Fibroblast of peridontal ligament (primary cell): ENCODE measurements at regions not wholly inside any gene's neighbourhood (a gene's known extent, or its start where the extent isn't known, plus 50 kb on each side); places are given as distances from the start of the nearest gene placed in this dataset.
"Not testable (repeated sequence)": the region's sequence is repeated elsewhere in the genome, so short reads cannot be mapped to it uniquely, and the experiment has no call there.

Experiments
- DNase-seq: peaks from one replicate; pipeline ENCODE4 v3.0.0-alpha.2; 2010; ENCODE audit errors: extremely low read depth

DNA sequence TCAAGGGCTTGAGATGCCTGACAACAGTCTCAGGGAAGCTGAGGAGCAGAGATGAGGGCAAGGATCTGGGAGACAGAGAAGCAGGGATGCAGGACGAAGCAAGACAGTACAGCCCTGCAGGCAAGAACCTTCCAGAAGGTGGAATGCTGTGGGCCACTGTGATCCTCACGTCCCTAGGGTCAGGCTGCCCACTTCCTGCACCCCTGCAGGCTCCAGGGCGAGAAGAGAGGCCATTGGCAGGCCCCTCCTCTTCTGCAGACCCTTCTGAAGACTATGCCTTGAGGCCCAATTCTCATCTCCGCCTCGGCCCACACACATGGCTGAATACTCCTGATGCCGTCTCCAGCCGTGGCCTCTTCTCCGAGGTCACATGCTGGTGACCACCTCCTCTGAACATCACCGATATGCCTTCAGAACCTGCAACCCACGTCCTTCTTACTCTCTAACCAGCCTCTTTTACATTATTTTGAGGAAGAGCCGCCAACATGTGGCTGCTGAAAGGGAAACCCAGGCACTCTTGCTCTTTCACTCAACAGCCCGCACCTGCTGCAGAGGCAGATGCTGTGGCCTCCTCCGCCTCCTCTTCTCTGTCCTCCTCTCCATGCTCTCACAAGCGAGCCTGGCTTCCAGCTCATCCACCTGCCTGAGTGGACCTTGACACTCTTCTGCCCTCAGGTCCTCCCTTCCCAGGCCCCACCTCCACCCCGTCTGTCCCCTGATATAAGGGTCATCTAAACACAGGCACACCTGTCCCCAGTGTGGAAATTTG, 181.5 kb downstream of the IRX2 start:
- no peak for DNase-seq

DNA sequence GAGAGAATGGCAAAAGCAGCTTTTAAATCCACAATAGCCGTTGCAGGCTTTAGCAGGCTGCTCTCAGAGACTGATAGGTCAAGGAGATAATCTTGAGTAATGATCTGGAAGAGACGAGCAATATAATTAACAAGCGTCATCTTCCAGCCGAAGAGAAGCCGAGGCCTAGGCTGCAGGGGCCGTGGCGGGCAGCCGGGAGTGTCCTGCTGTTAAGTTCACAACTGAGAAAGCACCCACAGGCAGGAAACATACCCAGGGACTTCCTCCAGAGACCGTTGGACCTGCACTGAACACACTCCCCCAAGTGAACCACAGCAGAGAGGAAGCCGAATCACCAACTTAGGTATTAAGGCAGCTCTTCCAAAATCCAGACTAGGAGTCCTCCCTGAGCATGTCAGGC, 182.3 kb downstream of the IRX2 start:
- DNase-seq = no peak

DNA sequence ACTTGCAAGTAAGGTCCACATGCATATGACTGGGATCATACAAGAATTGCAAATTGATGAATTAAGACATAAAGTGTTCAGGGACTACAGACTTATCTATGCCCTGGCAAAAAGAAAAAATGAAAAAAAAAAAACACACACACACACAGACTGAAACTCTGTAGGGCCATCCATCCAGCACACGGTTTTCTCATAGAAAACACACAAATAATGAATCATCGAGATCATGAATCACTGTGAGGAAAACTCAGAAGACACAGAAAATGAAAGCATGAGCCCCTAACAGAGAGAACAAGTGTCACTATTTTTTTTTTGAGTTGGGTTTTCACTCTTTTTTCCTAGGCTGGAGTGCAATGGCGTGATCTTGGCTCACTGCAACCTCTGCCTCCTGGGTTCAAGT, 185.2 kb downstream of the IRX2 start:
- no peak for DNase-seq

DNA sequence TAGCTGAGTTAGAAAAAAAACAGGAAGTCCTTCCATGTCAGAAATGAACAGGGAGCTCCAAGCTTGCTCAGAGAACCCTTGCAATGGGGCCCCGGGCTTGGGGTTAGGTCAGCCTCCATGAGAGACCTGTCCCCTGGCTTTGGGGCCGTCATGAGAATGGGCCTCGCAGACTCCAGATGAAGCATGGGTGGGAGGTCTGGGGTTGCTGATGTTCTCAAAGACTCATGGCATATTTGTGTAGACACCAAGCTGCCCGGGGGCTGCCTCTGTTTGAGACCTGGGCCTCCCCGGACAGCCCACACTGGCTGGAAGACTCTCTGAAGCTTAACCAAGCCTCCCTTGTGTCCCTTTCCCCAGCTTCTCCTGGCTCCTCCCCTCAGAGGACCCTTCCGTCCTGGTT, 186.3 kb downstream of the IRX2 start:
- no peak for DNase-seq

DNA sequence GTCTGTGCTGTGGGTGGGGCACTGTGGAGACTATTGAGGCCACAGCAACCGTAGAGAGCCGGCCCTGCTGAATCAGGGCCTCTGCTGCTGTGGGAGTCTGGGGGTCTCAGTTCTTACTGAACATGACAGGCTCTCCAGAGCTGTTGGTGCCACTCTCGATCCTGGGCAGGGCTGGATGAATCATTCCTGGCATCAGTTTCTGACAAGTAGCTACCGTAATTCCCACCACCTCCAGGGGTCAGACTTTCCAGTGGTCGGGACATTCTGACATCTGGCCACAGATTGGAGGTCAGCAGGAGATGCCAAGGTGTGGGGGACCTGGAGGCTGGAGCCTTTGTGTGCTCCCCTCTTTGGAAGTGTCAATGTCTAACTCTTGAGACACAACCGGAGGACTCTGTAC, 188.4 kb downstream of the IRX2 start:
- DNase-seq = no peak

DNA sequence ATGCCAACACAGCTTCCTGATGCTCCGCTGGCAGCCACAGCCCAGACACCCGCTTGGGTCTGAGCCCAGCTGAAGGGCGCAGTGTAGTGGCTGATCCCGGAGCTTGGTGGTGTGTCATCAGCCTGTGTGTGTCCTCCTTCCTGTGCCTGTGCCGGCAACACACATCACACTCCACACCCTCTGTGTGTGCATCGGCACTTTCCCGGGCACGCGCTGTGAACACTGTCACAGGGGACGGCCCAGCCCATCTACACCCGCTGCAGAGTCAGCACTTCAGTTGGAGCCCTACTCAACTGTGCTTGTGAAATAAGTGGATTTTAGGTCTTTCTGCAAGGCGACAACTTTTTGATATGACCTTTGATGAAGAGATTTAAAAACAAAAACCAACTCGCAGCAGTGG, 189.4 kb downstream of the IRX2 start:
- no peak for DNase-seq

DNA sequence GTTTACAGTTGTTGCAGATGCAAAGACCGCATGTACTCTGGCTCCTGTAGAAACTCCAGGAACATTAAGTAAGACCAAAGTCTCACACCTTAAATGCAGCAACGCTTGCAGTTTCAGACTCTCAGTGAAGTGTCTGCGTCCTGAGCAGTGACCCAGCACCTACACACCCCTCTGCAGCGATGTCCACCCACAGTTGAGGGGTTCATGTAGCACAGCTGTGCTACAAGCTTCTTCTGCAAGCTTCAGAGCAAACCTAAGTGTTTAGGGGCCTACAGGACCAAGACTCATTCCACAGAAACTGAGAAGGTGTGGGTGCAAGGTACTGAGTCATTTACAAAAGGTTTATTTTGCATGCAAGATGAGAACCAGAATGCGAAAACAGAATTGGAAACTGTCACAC, 191.0 kb downstream of the IRX2 start:
- no peak for DNase-seq

DNA sequence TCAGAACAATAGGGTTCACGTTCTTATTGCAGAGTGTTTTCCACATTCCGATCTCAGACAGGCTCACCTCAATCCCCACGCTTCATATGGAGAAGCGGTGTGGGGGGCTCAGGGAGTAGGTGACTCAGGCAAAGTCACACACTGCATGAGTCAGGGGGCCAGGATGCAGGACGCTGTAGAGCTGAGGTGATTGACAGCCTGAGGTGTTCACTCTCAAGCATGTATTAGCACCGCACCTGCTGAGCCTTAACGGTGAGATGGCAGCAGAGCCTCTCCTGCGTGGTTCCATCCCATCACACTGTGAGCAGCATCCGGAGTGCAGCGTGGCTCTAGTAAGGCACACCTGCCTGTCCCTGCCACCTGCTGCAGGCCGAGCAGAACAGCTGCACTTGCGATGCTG, 194.0 kb downstream of the IRX2 start:
- DNase-seq = no peak

DNA sequence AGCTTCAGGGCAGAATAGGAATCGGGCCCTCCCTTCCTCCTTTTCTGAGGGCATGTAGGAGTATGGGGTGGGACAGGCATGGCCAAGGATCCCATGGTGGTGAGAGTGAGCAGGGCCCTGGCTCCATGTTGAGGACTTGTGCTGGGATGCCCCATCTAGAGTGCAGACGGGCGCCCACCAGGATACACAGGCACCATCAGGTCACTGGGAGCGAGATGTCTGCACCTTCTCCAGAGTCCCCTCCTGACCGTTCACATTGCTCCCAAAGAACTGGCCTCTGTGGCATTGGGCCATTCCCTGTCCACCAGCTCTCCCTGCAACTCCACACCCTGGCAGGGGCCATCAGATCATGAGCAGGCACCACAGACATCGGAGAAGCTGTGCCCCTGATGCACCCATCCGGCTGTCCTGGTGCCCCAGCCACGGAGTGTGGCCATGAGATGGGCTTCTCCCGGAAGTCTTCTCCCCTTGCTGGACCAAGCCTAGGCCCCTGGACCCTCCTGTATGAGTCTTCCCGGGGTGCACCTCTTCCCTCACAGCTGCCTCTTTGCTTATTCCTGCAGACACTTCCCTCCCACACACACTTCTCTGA, 195.0 kb downstream of the IRX2 start:
- DNase-seq = no peak

DNA sequence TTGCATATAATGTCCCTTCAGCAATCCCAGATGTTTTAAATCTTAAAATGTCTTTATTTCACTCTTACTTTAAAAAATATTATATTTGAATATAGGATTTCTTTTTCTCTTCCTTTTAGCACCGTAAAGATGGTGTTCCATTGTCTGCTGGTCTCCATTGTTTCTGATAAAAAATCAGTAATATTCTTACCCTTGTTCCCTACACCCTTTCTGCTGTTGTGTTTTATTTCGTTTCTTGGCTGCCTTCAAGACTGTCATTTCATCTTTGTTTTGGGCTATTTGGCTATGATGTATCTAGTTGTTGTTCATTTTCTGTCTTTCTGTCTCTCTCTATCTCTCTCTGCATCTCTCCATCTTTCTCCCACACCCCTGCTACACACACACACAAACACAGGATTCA, 197.9 kb downstream of the IRX2 start:
- no peak for DNase-seq

DNA sequence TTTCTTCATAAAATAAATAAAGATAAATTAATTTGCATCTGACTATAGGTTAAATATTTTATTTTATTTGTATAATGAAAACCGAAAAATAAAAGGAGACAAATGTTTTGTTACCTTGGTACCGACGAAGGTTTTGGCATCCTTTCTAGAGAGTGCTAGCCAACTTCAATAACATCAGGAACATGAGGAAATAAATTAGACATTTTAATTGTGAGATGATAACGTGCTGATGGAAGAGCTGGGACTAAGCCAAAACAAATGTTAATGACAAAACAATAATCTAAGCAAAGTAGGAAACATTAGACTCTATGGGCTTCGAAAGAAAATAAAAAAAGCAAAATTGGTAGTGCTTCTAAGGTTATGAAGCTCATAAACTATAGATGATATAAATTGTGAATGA, 201.0 kb downstream of the IRX2 start:
- DNase-seq = no peak

DNA sequence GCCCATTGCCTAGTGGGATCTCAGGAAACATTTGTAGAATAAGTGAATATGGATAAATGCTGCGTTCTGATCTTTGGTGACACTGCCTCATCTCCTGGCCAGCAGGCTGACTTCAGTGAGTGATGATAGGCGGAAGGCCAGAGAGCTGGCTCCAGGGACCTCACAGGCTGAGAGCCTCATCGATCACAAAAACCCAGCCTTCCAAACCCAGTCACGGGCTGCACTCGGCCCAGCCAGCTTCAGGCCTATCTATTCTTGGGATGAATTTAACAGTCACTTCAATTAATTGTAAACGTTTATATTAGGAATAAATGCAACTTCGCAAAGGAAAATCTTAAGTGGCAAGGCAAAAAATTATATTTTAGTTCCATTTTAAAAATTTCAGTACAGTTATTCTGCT, 201.6 kb downstream of the IRX2 start:
- no peak for DNase-seq

DNA sequence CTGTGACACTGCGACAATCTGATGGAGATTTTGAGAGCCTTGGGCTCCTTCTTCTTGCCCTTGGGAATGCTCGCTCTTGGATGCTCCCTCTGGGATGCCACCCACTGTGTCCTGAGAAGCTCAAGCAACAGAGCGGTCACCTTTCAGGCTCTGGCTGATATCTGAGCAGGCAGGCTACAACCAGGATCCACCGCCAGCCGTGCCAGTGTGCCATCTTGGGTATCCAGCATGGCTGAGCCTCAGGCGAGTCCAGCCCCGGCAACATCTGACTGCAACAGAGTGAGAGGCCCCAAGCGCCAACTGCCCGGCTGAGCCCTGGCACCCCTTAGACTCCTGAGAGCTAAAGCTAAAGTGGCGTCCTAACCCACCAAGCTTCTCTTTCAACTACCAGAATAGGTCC, 202.1 kb downstream of the IRX2 start:
- no peak for DNase-seq

DNA sequence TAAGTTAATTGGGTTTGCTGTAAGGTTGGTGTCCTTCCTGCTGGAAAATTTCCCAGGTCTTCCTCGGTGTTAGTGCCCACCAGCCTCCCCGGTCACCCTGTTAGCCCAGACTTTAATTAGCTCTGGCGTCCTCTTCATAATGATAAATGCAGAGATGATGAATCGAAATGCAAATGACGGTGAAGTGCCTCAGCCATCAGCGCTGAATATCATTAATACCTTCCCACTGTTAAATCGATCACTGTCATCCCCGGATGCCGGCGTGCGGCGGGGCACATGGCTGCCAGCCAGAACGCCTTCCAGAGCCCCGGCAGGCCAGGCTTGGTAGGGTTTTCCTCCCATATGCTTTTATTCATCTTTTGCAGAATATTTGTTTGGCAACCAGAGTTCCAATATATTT, 204.5 kb downstream of the IRX2 start:
- DNase-seq = no peak

DNA sequence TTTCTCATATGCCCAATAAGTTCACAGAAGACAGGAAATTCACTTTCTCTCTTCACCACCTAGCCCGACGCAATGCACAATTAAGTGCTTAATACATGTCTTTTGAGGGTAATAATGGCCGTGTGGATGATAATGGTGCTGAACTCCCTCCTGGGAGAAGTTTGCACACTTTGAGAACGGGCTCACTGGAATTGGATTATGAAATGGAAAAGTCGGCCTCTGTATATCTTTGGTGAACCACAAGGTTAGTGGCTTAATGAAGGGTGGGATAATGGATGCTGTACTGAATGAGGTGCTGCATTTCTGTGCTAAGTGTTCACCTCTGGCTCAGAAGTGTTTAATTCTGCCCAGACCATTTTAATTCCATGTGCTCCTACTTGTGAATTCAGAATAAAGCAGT, 207.5 kb downstream of the IRX2 start:
- no peak for DNase-seq

DNA sequence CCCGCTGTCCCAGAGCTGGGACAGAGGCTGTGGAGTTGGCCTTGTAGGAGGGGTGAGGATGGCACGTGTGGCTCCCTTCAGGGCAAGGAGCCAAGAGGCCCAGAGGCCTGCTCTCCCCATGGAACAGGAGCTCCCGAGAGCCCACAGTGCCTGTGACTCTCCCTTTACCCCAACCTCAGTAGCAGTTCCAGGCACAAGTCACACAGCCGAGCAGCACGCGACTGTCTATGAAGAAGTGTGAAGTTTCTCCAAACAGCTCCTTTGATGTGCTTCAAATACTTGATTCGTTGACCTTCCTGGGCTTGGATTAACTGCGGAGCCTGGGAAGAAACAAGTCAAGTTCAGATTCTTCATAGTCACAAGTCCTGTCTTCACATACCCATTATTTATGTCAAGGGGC, 208.7 kb downstream of the IRX2 start:
- DNase-seq = no peak

DNA sequence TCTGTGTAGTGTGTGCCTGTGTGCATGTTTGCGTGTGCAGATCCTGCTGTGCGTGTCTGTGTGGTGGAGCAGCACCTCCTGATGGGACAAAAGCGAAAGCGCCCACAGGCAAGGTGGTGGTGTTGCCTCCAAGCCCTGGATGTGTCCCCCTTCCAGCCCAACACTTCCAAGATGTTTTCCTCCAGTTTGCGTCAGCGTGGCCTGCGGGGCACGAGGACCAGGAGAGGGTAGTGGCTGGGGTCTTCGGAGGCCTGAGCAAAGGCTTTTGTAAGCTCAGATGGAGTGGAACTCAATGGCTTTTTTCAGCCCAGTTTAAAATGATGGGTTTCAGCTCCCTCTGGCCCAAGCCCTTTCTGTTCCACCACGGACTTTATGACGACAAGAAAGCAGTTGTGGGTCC, 209.5 kb downstream of the IRX2 start:
- no peak for DNase-seq

DNA sequence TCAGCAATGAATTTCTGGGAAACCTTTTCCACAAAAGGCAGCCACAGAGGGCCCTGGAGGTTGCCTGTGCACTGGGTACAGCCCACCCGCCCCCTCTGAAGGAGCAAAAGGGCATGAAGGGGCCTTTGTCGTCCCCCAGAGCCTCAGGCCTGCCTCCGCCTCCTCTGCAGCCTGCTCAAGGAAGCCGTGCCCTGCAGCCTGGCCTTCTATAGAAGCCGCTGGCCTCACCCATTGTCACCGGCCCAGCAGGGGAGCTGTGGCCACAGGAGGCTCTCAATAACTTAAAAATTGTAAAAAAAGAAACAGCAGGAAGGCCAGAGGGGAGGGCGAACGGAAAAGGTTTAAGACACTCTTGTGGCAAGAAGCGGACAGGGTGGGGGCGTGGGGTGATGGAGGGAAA, 213.3 kb downstream of the IRX2 start:
- no peak for DNase-seq

DNA sequence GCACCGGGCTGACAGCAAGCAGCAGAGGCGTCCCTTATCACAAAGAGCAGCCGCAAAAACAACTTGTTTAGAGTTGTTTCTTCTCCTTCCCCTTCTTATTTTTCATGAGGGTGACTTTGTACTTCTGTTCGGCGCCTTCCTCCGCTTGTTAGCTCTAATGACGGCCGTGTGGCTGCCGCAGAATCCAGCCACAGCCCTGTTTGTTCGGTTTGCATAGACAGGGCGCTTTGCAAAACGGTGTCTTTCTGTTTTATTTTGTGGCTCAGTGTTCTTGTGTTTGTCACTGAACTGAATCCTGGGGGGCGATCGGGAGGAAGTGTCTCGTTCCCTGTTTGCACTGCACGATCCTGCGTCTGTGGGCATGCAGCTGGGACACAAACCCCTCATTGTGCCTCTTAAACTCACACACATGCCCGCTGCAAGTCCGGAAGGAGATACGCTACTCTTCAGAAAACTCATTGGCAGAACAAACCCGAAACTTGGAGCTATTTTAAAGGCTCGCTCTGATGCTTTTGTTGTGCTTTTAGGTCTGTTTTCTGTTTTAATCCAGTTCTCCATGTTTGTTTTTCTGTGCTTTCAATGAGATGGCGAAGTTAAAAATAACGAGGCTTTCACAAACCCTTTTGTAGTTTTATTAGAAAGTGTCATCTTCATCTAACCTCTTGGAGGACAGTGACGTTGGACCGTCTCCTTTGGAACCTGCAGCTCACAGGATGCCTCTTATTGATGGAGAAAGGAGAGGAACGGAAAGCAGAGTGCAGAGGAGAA, 213.9 kb downstream of the IRX2 start:
- no peak for DNase-seq

DNA sequence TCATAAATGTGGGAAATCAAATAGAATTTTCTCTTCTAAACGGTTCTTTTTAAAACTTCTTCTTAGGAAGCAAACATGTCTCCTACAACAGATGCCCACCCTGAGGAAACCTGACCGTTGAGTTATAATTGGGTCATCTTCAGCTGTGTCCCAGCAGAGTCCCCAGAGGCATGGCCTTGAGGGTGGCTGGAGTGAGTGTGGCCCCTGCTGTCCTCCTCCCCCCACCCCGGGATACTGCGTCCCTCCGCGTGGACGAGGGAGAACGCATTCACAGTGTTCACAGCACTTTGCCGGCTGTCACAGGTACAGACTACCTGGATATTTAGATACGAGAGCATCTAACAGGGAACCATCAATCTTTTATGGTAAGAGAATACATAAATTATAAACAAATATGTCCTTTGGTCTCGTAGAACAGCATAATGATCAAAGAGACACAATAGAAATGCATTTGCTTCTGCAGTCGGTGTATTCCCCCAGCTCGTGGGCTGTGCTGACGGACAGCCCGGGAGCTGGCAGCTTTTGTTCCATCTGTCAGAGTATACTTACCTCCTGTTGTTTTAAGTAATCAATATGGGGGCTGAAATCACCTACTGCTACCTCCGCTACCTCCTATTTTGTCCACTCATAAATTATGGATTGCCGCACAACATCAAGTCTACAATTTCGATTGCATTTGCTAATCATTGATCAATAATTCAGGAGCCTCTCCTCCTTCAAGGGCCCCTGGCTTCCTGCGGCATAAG, 214.7 kb downstream of the IRX2 start:
- no peak for DNase-seq

DNA sequence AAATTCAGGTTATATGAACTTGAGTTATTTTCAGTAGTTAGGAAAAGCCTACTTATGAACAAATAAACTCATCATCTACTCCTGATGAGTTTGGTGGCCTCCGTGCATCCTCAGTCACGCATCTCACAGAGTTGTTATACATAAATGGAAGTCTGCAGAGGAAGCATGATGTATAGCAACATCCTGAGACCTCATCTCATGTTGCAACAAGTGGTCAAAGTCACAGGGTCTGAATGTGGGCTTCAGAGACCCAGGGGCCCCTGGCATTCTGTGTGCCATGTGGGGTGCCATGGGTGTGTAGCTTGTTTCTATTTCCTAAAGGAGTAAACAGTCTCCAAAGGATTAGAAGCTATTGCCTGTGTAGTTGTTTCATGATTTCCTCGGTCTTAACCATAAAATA, 216.5 kb downstream of the IRX2 start:
- no peak for DNase-seq

DNA sequence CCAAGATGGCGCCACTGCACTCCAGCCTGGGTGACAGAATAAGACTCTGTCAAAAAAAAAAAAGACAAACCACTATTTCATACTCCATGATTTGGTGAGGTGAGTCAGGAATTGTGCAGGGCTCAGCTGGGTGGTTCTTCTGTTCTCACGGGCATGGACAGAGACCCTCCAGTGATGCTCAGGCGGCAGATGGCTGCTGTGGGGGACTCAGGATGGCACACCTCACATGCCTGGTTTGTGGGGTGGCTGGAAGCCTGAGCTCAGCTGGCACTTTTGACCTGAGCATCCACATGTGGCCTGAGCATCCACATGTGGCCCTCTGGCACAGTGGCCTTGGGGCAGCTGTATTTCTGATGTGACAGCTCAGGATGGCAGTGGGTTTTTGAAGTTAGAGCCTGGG, 217.2 kb downstream of the IRX2 start:
- no peak for DNase-seq

DNA sequence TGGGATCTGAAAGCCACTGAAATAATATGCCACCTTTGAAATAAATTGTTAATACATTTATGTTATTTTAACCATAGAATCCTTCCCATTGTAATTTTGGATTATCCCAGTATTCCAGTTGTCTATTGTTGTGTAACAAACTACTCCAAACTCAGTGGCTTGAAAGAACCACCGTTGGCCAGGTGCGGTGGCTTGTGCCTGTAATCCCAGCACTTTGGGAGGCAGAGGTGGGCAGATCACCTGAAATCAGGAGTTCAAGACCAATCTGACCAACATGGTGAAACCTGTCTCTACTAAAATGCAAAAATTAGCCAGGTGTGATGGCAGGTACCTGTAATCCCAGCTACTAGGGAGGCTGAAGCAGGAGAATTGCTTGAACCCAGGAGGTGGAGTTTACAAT, 217.6 kb downstream of the IRX2 start:
- DNase-seq = not testable (repeated sequence)
